Testis (tissue), 2 donors: ENCODE measurements at regions not wholly inside any gene's neighbourhood (a gene's known extent, or its start where the extent isn't known, plus 50 kb on each side); places are given as distances from the start of the nearest gene placed in this dataset.

ENCODE experiments used
- CTCF ChIP-seq, 3 experiments: fragments of 450-650 bp in 2 of 3; fragments of 200-600 bp in 1 of 3; sonication (generic) in 1 of 3; IDR thresholded peaks; one replicate each; pipeline ENCODE4 v1.5.1; 2016 to 2019; ENCODE audit warnings: antibody characterized with exemption in 3 of 3, mild to moderate bottlenecking in 2 of 3, moderate library complexity in 1 of 3
- POLR2A ChIP-seq: fragments of 450-650 bp; IDR thresholded peaks from one replicate; pipeline ENCODE4 v1.6.1; 2017; ENCODE audit warnings: antibody characterized with exemption, mild to moderate bottlenecking, moderate library complexity

GRCh38 chr13:90305796-90306195 lies 1041.7 kb upstream of the MIR17HG start:
- TF ChIP-seq POLR2A (no peak), CTCF (IDR thresholded peaks at IDR 0.05) (no peak)
